SKM-1 (cell line): ENCODE measurements at regions not wholly inside any gene's neighbourhood (a gene's known extent, or its start where the extent isn't known, plus 50 kb on each side); places are given as distances from the start of the nearest gene placed in this dataset.
"Not testable (repeated sequence)": the region's sequence is repeated elsewhere in the genome, so short reads cannot be mapped to it uniquely, and the experiment has no call there.

Experiments used
- DNase-seq: peaks from one replicate; lab custom pipeline; 2025; ENCODE audit not compliant: unreplicated experiment; lab: John Stamatoyannopoulos, UW

DNA sequence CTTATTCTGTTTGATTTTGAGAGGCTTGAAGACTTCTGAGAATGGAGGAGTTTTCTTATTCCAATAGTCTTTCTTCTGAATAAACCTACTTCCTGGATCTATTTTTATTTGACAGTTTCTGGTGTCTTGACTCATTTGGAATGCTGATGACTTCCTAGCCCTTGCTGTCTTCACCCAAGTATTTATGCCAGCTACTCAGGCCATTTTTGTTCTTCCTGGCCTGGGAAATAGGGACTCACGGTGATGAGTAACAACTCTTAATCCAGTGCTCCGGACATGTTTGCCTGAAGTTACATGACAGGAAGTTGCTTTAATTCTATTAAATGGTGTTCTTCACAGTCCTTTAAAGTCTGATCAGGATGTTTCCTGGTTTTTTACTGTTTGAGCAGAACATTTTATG, 272.1 kb upstream of the EYS start:
- no peak for DNase-seq

DNA sequence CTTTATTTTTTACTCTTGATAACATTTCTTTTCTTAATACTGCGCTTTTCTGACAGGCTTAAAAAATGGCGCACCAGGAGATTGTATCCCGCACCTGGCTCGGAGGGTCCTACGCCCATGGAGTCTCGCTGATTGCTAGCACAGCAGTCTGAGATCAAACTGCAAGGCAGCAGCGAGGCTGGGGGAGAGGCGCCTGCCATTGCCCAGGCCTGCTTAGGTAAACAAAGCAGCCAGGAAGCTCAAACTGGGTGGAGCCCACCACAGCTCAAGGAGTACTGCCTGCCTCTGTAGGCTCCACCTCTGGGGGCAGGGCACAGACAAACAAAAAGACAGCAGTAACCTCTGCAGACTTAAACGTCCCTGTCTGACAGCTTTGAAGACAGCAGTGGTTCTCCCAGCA, 264.2 kb upstream of the EYS start:
- DNase-seq: not testable (repeated sequence)

DNA sequence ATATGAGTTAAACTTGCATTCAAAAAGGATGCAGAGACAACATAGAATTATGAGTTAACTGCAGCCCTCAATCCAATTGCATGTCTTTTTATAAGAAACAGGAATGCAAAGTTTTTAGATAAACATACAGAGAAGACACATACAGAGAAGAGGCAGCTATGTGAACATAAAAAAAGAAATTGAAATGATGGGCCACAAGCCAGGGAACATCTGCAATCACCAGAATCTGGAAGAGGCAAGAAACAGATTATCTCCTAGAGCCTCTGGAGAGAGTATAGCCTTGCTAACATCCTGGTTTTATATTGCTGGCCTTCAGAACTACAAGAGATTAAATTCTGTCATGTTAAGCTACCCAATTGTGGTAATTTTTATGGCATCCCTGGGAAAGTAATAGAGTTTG, 257.2 kb upstream of the EYS start:
- no peak for DNase-seq

DNA sequence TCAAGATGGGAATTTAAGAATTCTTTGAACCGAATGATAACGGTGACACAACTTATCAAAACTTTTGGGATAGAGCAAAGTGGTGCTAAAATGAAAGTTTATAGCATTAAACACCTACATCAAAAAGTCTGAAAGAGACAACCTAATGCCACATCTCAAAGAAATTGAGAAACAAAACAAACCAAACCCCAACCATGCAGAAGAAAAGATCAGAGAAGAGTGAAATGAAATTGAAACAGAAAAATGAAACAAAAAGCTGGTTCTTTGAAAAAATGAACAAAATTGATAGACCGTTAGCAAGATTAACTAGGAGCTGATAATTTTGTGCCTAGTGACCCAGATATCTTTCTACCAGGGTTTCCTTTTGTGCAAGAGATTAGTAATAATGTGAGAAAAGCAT, 248.0 kb upstream of the EYS start:
- no peak for DNase-seq

DNA sequence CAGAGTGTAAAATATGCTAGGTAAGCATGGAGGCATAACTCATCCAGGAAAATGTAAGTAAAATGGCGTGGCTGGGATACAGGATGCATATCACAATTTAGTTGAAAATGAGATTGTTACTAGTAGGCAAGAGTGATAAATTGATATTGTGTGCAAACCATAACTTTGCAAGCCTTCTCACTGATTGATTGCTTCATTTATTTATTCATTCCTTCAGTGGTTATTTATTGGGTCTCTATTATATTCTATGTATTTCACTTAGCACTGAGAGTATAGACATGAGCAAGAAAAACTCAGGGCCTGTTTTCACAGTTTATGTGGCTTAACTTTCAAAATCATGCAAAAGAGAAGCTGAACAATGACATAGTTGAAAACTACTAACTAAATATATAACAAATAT, 241.0 kb upstream of the EYS start:
- no peak for DNase-seq

DNA sequence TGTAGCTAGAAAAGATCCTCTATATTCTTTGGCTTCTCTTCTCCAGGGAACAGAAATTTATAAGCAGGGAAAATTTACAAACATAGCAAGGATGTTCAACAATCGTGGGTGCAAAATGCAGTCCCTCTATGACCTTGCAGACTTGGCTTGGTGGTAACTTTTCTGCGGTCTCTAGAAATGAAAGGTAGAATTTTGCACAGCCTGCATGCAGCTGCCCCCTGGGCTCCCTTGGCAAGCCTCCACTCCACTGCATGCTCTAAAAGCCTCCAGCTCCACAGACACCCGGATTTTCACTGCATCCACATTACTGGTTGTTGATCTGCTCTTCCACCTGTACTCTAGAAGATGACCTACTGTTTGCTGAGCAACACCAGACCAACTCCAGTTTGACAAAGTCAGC, 236.5 kb upstream of the EYS start:
- no peak for DNase-seq

DNA sequence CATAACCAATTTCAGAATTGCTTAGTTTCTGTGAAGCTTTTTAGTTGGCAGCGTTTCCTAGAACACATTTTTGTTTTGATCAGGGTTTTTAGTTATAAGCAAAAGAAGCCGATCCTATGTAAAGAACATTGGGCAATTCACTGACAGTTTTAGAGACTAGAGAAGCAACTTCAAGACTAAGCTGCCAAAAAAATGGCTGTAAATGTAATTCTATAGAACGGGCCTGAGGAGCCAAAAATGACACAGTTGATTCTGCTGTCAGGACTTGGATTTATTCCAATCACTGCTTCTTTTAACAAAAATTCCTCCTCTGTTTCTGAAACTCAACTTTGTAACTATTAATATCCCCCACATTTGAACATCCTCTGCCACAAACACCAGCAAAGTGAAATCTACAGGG, 236.0 kb upstream of the EYS start:
- no peak for DNase-seq

DNA sequence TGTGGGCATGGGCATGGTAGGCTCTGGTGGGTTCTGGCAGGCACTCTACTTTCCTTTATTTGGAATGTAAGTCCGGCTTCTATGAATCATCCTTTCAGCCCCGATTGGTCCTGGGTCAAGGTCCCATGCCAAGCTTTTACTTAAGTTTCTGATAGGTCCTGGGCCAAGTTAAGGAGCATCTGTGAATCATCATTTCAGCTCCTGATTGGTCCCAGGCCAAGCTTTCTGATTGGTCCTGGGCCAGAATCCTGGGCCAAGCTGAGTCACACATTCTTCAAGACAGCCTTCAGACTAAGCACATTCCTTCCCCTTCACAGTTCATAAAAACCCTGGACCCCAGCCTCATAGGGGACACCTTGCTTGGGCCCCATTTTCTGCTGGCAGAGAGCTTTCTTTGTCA, 231.0 kb upstream of the EYS start:
- DNase-seq: no peak

DNA sequence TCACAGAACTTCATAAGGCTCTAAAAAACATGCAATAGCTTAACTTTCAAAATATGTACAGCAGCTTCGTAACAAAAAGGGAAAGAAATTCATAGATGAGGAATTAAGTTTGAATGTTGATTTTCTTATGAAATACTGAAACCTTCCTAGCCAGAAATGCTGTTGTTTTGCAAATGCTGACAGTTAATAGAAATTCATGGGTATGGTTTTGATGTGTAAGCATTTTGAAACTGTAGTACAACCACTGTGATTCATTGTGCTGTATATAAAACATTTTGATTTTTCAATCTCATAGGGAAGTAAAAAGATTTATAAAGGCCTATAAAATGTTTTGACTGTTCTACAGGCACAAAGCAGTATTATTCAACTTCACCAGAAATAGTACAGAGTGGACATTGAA, 228.4 kb upstream of the EYS start:
- no peak for DNase-seq

DNA sequence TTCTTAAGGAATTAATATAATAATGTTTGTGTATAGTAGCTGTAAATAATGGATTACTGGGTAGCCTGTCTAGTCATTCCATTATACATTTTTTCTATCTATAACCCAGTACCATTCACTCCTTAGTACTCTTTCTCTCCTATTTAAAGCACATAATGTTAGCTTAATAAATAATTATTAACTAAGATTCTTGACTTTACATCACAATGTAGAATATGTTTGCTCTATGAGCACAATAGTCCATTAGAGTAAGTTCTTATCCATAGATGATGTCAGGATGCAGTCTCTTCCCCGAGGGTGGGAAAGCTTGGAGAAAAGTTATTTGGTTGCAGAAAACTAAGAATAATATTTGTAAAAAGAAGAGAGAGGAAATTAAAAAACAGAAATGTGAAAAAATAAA, 226.4 kb upstream of the EYS start:
- DNase-seq: no peak

DNA sequence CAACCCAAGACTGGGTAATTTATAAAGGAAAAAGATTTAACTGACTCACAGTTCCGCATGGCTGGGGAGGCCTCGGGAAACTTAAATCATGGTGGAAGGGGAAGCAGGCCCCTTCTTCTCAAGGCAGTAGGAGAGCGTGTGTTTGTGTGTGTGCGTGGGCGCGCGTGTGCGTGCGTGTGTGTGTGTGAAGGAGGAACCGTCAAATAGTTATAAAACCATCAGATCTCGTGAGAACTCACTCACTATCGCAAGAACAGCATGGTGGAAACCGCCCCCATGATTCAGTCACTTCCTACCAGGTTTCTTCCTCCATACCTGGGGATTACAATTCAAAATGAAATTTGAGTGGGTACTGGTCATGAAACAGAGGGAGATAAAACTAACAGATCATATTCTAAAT, 220.1 kb upstream of the EYS start:
- DNase-seq: no peak

DNA sequence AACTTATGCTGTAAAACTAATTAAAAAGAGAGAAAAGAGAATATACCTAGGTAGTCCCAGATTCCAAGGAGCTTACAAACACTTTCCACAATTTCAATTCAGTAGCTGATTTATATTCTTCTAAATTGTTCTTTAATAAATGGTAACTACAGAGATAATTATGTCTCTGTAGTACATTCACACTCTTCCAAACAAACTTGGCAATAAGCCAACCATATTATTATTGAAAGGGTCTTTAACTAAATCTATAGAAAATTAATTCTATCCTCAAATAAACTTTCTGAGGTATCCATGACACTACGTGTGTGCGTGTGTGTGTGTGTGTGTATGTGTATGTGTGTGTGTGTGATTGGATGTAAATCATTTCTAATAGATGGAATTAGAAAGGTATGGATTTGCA, 217.4 kb upstream of the EYS start:
- no peak for DNase-seq

DNA sequence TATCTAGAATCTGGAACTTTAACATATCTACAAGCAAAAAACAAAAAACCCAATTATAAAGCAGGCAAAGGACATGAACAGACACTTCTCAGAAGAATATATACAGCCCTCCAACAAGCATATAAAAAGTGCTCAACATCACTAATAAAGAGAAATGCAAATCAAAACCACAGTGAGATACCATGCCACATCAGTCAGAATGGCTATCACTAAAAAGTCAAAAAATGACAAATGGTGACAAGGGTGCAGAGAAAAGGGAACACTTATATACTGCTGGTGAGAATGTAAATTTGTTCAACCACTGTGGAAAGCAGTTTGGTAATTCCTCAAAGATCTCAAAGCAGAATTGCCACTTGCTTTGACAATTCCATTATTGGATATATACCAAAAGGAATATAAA, 215.0 kb upstream of the EYS start:
- DNase-seq: no peak

DNA sequence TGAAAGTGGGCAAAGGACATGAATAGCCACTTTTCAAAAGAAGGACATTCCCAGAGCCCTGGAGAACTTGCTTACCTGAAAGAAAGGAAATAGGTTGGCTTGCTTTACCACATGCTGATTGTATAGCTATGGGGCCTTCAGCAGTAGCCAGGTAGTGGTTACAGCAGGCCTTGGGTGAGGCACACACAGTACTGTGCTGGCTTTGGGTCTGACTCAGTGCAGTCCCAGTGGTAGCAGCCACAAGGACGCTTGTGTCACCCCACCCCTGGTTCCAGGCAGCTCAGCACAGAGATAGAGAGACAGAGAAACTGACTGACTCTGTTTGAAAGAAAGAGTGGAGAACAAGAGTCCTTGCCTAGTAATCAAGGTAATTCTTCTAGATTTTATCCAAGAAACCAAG, 201.0 kb upstream of the EYS start:
- no peak for DNase-seq

DNA sequence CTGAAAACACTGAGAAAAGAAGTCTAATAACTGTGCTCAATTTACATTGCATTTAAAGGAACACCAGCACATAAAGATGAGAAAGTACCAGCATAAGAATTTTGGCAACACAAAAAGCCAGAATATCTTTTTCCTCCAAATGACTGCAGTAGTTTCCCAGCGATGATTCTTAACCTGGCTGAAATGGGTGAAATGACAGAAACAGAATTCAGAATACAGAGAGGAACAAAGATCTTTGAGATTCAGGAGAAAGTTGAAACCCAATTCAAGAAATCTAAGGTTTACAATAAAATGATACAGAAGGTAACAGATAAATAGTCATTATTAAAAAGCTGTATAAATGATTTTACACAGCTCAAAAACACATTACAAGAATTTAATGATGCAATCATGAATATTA, 197.0 kb upstream of the EYS start:
- DNase-seq: no peak

DNA sequence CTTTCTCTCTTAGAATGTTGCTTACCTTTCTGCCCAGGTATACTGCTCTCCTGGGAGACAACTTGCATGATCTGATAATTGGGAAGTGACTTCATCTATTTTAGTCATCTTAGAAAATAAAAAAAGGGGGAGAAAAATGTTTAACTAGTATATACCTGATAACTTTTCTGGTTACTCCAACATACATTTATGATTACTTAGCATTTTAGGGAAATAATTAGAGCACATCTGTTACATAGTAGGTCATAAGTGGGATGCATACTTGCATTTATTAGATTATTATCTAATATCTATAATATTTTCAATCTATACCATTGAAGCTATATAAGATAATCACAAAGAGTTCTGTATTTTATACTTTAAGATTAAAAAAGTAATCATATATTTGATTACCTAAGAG, 193.9 kb upstream of the EYS start:
- DNase-seq: no peak

DNA sequence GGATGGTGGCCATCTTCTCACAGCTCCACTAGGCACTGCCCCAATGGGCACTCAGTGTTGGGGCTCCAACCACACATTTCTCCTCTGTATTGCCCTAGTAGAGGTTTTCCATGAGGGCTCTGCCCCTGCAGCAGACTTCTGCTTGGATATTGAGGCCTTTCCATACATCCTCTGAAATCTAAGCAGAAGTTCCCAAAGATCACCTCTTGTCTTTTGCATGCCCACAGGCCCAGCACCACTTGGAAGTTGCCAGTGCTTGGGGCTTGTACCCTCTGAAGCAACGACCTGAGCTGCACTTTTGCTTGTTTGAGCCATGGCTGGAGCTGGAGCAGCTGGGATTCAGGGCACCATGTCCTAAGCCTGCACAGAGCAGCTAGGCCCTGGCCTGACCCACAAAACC, 189.1 kb upstream of the EYS start:
- DNase-seq: no peak

DNA sequence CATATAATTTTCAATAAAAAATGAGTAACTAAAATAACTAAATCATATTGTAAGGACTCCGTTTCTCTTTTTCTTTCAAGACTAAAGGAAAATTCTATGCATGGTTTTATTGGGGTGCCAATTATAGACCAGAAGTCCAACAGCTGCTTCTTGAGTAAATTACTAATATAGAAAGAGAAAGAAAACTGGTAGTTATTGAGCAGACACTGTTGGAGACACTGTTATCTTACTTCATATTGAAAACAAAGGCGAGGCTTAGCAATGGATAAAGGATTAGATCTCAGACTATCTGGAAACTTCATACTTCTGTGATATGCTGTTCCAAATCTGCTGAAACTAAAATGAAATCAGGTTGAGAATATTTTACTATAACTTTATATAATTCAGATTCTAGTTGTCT, 169.6 kb upstream of the EYS start:
- no peak for DNase-seq

DNA sequence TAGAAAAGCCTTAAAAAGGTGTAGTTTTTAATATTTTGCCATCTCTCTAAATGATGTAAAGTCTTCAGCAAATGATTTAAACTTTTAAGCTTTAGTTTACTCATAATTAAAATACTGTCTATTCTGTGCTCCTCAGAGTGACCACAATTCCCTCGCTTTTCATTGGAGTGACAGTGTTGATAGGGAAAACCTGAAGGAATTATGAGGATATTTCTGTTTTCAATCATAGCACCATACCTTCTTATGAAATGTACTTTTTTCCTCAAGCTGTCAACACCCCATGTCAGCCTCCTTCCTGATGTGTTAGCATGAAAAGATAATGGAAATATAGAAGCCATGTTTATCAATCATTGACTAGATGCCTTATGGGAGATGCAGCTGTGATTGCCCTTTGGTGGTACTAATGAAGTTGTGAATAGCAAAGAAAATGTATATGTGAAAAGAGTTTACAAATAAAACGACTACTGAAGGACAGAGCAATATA, 145.4 kb upstream of the EYS start:
- no peak for DNase-seq

DNA sequence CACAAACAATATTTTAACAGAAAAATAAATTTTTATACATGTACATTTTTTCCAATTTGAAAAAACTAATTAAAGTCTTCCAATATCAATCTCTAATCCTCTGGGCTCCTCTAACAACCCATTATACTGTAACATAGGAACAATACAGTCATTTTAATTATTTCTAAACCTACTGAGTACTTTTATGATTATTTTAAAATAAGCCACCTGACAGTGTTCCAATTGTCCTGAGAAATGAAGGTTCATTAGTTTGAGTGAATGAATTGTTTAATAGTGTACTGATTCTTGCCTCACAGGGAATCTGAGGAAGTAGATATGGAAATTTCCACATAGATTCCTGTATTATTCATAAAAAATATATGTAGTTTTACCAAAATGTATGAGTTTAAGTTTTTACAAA, 123.1 kb upstream of the EYS start:
- DNase-seq: no peak

DNA sequence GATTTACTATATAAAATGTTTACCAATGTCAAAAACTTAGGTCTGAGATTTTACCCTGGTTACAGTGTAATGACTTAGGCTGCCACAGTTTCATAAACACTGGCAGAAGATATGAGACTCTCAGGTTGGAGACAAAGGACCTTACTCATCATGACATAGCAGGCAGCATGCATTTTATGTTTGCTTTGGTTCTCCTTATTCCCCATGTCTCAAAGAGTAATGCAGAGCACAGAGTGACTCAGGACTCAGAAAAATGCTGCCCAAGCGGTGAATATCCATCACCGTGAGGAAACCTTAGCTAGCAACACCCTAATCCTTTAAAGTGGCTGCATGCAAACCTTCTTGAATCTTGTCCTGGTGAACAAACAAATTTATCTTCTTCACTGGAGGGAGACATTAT, 112.1 kb upstream of the EYS start:
- no peak for DNase-seq

DNA sequence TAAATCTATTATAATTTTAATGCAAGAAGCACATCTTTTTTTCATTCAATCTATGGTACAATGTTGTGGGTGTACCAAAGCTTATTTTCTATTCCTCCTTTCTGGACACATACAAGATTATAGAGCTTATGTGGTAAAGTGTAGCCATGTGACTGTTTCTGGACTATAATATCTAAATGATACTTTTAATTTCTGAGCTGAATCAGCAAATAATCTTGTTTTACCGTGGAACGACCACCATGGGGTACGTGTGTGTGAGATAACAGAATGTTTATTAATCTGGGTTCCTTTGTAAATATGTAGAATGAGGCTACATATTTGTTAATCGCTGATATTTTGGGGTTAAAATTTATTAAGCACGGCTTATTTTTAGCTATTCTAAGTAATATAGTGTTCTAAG, 111.5 kb upstream of the EYS start:
- no peak for DNase-seq

DNA sequence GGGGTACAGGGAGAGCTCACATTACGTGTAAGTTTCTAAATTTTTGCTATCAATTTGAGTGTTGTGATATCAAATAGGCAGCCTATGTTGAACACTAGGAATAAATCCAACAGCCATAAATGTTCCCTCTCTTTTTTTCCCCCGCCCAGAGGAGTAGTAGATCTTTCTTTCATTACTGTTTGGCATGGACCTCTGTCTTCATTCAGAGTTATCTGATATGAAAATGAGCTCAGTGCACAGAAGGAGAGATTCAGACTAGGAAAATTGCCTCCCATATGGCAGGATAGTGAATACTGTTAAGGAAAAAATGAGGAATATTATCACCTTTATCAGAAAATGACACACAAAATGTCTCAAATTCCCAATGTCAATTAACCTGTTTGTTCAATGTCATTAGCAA, 110.0 kb upstream of the EYS start:
- no peak for DNase-seq

DNA sequence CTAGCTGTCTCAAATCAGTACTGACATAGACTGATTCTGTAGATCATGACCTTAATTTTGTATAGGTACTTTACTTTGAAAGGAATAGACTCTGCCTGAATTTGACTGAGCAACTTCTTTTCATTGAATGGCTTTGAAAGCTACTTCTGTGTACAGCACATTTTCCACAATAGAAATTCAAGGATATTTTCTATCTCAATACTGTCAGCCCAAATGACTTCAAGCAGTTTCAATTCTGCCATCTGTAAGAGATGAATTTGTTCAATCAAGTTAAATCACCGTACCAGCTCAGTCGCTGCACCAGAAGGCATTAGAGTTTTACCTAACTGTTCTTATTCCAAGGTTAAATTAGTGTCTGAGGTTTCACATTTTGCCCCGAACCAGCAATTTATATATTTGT, 107.0 kb upstream of the EYS start:
- DNase-seq: no peak
